ENCODE measurements at regions not wholly inside any gene's neighbourhood (a gene's known extent, or its start where the extent isn't known, plus 50 kb on each side); places are given as distances from the start of the nearest gene placed in this dataset.
A peak's percentile ranks its signal among the peaks of the same experiment; 100 is the strongest.
"Not testable (repeated sequence)": the region's sequence is repeated elsewhere in the genome, so short reads cannot be mapped to it uniquely, and the experiment has no call there.

DNA sequence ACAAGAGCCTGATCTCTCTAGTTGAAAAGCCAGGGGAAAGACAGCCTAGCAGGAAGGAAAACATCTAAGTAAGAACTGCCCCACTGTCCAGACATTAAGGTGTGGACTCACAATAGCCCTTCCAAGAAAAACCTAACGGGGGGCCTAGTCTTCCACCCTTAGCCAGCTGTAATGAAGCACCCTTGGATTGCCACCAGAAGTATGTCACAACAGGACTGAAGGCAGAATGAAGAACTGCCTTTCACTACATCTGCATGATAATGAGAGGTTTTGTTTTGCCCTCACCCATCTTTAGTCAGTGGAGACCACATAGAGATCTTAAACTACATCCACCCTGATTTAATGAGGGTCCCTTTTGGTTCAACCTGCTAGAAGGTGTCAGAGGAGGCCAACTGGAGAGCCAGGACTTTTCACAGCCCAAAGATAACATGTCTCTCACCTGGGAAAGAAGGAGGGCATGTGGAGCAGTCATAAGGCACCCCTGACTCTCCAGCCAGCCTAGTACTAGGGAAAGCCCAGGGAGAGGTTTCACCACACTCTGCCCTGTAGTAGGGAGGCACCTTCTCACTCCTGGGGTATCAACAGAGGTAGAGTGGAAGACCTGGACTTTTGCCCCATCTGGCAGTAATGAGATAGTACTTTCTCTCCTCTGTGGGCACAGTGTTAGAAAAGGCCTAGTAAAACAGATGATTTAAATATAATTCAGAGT, 1017.4 kb upstream of the MANEA start:
- Histone ChIP-seq H3K27me3 (ENCODE audit: control insufficient read depth, insufficient read depth, low read length) (no peaks in the 10 kb centered on the region), H3K36me3 (ENCODE audit: control insufficient read depth, insufficient read depth, low read length) (no peaks in the 10 kb centered on the region), H3K27ac (ENCODE audit: low read depth, low read length) (no peak overlapping the region), H3K4me1 (ENCODE audit: control insufficient read depth, insufficient read depth, low read length) (peaks cover 17% of the 10 kb centered on the region), H3K4me3 (ENCODE audit: low read depth, low read length) (peak overlapping the region; percentile 67; the same call in 1 of the 2 replicates), H3K9ac (ENCODE audit: low read depth, low read length) (0 out of 2 replicates have a peak overlapping the region, but pooled peaks have one; percentile 44), H3K9me3 (ENCODE audit: control insufficient read depth, insufficient read depth, low read length) (no peaks in the 10 kb centered on the region)

DNA sequence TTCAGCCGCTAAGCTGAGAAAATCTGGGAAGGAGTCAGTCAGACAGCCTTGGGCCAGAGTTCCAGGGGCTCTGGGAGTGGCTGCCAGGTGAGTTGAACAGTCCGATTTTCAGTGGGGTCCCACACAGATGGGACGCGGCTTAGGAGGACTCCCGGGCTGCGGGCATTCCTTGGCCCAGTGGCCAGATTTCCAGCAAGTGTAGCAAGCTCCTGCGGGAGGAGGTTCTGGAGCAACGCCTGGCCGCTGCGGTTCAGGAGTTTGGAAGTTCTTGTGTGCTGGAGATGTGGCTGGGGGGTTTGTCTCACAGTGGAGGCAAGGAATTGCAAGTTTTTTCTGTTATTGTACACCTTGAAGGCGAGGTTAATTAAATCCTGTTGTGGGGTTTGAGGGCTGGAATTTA, 1020.1 kb upstream of the MANEA start:
- not testable (repeated sequence) for H3K27ac ChIP-seq (ENCODE audit: low read depth, low read length); H3K36me3 ChIP-seq (ENCODE audit: control insufficient read depth, insufficient read depth, low read length); H3K27me3 ChIP-seq (ENCODE audit: control insufficient read depth, insufficient read depth, low read length); H3K9me3 ChIP-seq (ENCODE audit: control insufficient read depth, insufficient read depth, low read length); H3K9ac ChIP-seq (ENCODE audit: low read depth, low read length)
- Histone ChIP-seq H3K4me1 (ENCODE audit: control insufficient read depth, insufficient read depth, low read length) (peaks cover 24% of the 10 kb centered on the region), H3K4me3 (ENCODE audit: low read depth, low read length) (peak overlapping the region; percentile 41; the same call in 1 of the 2 replicates)

DNA sequence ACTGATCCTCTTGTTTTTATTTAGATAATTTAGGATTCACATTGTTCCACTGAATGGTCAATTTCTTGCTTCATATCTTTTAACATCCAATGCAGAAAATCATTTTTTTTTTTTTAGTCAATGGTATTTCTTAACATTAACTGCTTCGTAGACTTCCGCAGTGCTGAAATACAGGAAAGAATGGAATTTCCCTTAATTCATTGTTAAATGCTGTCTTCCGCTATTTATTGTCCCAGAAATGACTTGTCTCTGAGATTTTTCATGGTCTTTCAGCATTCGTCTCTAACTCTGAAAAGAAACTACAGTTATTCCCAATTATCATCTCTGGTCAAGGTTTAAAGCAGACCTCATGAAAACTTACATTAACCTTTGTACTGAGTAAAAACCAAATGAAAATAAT, 1029.1 kb upstream of the MANEA start:
- Histone ChIP-seq H3K4me1 (ENCODE audit: control insufficient read depth, insufficient read depth, low read length) (0 out of 2 replicates have a peak, but pooled peaks cover 4% of the 10 kb centered on the region), H3K27me3 (ENCODE audit: control insufficient read depth, insufficient read depth, low read length) (no peaks in the 10 kb centered on the region), H3K27ac (ENCODE audit: low read depth, low read length) (no peak overlapping the region), H3K36me3 (ENCODE audit: control insufficient read depth, insufficient read depth, low read length) (peaks cover under 1% of the 10 kb centered on the region; the same call in 1 of the 2 replicates), H3K9ac (ENCODE audit: low read depth, low read length) (no peak overlapping the region), H3K4me3 (ENCODE audit: low read depth, low read length) (no peak overlapping the region), H3K9me3 (ENCODE audit: control insufficient read depth, insufficient read depth, low read length) (no peaks in the 10 kb centered on the region)

DNA sequence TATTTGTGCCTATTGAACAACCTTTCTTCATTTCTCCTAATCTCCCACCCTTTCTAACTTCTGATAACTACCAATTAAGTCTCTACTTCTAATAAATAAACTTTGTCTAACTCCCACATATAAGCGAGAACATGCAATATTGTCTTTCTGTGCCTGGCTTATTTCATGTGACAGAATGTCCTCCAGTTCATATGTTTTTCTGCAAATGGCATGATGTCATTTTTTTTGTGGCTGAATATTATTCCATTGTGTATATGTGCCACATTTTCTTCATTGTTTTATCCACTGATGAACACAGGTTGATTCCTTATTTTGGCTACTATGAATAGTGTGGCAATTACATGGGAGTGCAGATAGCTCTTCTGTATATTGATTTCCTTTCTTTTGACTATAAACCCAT, 1041.5 kb upstream of the MANEA start:
- Histone ChIP-seq H3K27me3 (ENCODE audit: control insufficient read depth, insufficient read depth, low read length) (no peaks in the 10 kb centered on the region), H3K27ac (ENCODE audit: low read depth, low read length) (no peak overlapping the region), H3K9me3 (ENCODE audit: control insufficient read depth, insufficient read depth, low read length) (no peaks in the 10 kb centered on the region), H3K4me3 (ENCODE audit: low read depth, low read length) (no peak overlapping the region), H3K9ac (ENCODE audit: low read depth, low read length) (no peak overlapping the region), H3K4me1 (ENCODE audit: control insufficient read depth, insufficient read depth, low read length) (no peaks in the 10 kb centered on the region), H3K36me3 (ENCODE audit: control insufficient read depth, insufficient read depth, low read length) (no peaks in the 10 kb centered on the region)

DNA sequence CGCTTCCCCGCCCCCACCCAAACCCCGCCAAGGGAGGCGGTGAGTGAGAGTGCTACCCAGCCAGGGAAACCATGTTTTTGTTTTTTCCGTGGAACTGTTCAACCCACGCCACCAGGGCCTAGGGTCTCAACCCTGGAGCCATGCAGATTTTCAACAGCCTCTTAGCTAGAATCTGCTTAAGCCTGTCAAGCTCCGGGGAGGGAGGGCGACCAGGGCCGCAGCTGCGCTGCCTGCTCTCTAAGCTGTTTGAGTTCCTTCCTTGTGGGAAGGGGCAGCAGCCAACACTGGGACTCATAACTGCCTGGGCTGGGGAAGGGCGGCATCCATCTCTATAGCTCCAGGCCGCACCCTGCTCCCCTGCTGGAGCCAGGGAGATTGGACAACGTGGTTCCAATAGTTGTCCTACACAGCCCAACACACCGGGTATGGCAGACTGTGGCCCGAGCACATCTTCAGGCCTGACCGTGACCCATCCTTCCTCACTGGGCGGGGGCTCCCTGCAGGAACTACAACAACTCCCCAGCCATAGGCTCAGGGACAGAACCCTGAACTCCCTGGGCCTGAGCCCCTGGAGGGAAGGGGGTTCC, 1065.7 kb upstream of the MANEA start:
- no peak overlapping the region for H3K27ac ChIP-seq (ENCODE audit: low read depth, low read length)
- no peak overlapping the region for H3K9ac ChIP-seq (ENCODE audit: low read depth, low read length)
- H3K4me3 ChIP-seq (ENCODE audit: low read depth, low read length) = no peak overlapping the region
- no peaks in the 10 kb centered on the region for H3K9me3 ChIP-seq (ENCODE audit: control insufficient read depth, insufficient read depth, low read length)
- H3K4me1 ChIP-seq (ENCODE audit: control insufficient read depth, insufficient read depth, low read length) = no peaks in the 10 kb centered on the region
- H3K27me3 ChIP-seq (ENCODE audit: control insufficient read depth, insufficient read depth, low read length) = no peaks in the 10 kb centered on the region
- no peaks in the 10 kb centered on the region for H3K36me3 ChIP-seq (ENCODE audit: control insufficient read depth, insufficient read depth, low read length)

DNA sequence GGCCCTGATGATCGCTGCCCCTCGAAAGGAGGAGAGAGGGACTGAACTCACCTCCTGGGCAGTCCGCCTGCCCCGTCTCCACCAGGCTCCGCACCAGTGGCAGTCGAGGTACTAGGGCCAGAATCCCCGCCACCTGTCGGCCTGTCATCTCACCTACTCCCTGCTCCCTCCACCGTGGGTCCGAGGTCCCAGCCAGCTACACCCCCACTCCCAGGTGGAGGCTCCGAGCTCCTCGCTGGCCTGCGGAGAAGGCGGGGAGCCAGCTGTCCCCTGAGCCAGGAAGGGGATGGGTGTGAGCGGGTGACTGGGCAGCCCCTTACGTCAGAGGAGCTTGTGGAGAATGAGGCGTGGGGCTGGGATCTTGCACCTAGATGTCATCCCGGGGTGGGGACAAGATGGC, 1066.5 kb upstream of the MANEA start:
- Histone ChIP-seq H3K9me3 (ENCODE audit: control insufficient read depth, insufficient read depth, low read length) (no peaks in the 10 kb centered on the region), H3K4me1 (ENCODE audit: control insufficient read depth, insufficient read depth, low read length) (no peaks in the 10 kb centered on the region), H3K36me3 (ENCODE audit: control insufficient read depth, insufficient read depth, low read length) (no peaks in the 10 kb centered on the region), H3K27me3 (ENCODE audit: control insufficient read depth, insufficient read depth, low read length) (no peaks in the 10 kb centered on the region), H3K4me3 (ENCODE audit: low read depth, low read length) (no peak overlapping the region), H3K27ac (ENCODE audit: low read depth, low read length) (no peak overlapping the region), H3K9ac (ENCODE audit: low read depth, low read length) (no peak overlapping the region)

DNA sequence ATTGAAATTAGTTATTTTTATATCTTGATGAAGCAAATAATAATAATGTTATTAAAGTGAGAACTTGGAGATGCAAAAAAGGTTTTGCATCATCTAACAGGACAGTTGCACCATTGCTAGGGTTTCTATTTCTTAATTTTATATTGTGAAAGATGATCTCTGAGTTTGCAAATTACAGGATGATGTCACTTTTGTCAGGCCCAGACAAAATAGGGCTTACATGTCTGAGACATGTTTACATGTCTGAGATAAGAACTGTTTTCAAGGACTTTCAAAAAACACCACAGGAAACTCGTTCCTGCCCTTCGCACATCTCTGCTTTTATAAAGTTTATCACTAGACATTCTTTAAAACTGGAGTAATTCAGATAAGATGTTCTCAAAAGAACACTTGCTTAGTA, 1075.8 kb upstream of the MANEA start:
- Histone ChIP-seq H3K9ac (ENCODE audit: low read depth, low read length) (no peak overlapping the region), H3K4me1 (ENCODE audit: control insufficient read depth, insufficient read depth, low read length) (no peaks in the 10 kb centered on the region), H3K27ac (ENCODE audit: low read depth, low read length) (no peak overlapping the region), H3K9me3 (ENCODE audit: control insufficient read depth, insufficient read depth, low read length) (no peaks in the 10 kb centered on the region), H3K27me3 (ENCODE audit: control insufficient read depth, insufficient read depth, low read length) (no peaks in the 10 kb centered on the region), H3K4me3 (ENCODE audit: low read depth, low read length) (no peak overlapping the region), H3K36me3 (ENCODE audit: control insufficient read depth, insufficient read depth, low read length) (no peaks in the 10 kb centered on the region)

DNA sequence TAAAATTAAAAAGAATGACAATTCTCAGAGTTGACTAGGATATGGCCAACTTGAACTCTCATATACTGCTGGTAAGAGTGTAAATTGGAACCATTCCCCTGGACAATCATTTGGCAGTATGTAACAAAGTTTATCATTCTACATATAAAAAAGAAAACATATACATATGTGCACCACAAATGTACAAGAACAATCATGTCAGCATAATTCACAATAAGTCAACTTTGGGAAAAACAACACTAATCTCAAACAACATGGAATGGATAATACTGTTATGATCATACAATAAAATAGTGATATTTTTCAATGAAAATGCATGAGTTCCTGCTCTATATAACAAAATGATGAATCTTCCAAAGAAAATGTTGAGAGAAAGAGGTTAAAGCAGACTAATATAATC, 1078.7 kb upstream of the EPHA7 start:
- Histone ChIP-seq H3K9ac (ENCODE audit: low read depth, low read length) (no peak overlapping the region), H3K4me3 (ENCODE audit: low read depth, low read length) (no peak overlapping the region), H3K9me3 (ENCODE audit: control insufficient read depth, insufficient read depth, low read length) (no peaks in the 10 kb centered on the region), H3K27ac (ENCODE audit: low read depth, low read length) (no peak overlapping the region), H3K36me3 (ENCODE audit: control insufficient read depth, insufficient read depth, low read length) (no peaks in the 10 kb centered on the region), H3K27me3 (ENCODE audit: control insufficient read depth, insufficient read depth, low read length) (no peaks in the 10 kb centered on the region), H3K4me1 (ENCODE audit: control insufficient read depth, insufficient read depth, low read length) (no peaks in the 10 kb centered on the region)

DNA sequence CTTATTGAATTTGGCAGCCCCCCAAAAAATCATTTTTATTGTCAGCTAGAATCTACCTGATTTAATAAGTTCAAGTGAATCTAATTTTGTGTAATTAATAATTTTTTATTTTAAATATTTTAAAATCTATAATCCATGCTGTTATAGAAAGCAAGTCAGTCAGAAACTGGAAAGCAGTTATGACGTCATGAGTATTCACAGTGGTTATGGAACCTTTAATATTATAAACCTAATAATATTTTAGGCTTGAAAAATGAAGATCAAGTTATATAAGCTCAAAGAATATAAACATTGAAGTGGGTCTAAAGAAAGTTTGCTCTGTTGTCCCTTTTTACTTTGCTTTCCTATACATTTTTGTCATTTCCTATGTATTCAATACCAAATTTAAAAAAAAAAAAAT, 1075.1 kb upstream of the EPHA7 start:
- no peaks in the 10 kb centered on the region for H3K27me3 ChIP-seq (ENCODE audit: control insufficient read depth, insufficient read depth, low read length)
- no peak overlapping the region for H3K4me3 ChIP-seq (ENCODE audit: low read depth, low read length)
- no peaks in the 10 kb centered on the region for H3K4me1 ChIP-seq (ENCODE audit: control insufficient read depth, insufficient read depth, low read length)
- H3K27ac ChIP-seq (ENCODE audit: low read depth, low read length) = no peak overlapping the region
- H3K9ac ChIP-seq (ENCODE audit: low read depth, low read length) = no peak overlapping the region
- H3K9me3 ChIP-seq (ENCODE audit: control insufficient read depth, insufficient read depth, low read length) = no peaks in the 10 kb centered on the region
- H3K36me3 ChIP-seq (ENCODE audit: control insufficient read depth, insufficient read depth, low read length) = no peaks in the 10 kb centered on the region

DNA sequence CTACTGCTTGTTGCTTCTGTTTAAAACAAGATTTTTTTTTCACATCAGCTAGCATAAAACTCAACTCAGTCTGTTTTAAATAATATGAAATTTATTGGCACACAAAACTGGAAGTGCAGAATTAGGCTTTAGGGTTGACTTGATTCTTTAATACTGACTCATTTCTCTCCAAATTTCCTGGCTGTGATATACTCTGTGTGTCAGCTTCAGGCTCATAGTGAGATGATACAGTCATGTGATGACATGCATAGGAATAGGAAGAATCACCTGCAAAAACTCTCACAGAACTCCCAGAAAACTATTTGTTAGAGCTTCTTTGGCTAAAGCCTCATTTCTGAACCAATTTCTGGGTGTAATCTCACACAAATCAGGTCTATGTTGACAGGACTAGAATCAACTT, 1068.0 kb upstream of the EPHA7 start:
- H3K9me3 ChIP-seq (ENCODE audit: control insufficient read depth, insufficient read depth, low read length) = no peaks in the 10 kb centered on the region
- no peak overlapping the region for H3K27ac ChIP-seq (ENCODE audit: low read depth, low read length)
- H3K4me3 ChIP-seq (ENCODE audit: low read depth, low read length) = no peak overlapping the region
- peaks cover 10% of the 10 kb centered on the region; the same call in 1 of the 2 replicates for H3K4me1 ChIP-seq (ENCODE audit: control insufficient read depth, insufficient read depth, low read length)
- no peaks in the 10 kb centered on the region for H3K36me3 ChIP-seq (ENCODE audit: control insufficient read depth, insufficient read depth, low read length)
- no peak overlapping the region for H3K9ac ChIP-seq (ENCODE audit: low read depth, low read length)
- H3K27me3 ChIP-seq (ENCODE audit: control insufficient read depth, insufficient read depth, low read length) = no peaks in the 10 kb centered on the region

DNA sequence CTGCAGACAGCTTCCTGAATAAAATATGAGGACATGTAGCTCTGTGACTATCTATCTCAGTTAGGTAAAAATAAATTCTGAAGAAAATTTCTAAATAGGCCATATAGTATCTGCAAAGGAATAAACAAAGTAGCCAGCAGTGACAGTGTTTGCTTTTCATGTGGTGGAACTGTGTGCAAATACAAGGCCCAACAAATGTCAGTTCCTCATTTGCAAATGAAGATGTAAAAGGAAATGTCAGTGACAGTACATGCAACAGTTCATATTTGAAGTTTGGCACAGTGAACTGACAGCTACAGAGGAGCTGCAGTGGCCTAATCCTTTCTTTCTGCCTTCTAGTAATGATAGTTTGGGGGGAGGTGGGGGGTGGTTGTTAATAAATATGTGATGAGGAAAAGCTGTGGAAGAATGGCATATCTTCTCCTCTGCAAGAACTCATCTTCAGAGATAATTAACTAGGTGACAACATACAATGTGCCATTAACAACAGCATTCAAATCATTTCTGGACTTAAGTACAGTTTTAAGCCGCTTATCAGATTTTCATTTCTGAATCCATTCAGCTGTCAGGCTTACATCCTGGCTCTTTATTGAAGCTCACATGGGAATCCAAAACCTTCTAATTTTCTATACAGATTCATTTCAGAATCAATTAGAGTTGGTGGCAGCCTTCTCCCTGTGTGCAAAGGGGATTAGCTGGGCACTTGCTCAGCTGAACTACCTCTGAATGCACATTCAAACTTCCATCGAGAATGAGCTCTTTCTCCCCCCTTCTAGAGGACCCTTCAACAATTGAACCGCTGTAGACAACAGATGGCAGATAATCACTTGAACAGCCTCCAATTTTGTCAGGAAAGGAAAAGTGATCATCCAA, 1059.0 kb upstream of the EPHA7 start:
- Histone ChIP-seq H3K4me3 (ENCODE audit: low read depth, low read length) (no peak overlapping the region), H3K4me1 (ENCODE audit: control insufficient read depth, insufficient read depth, low read length) (no peaks in the 10 kb centered on the region), H3K27me3 (ENCODE audit: control insufficient read depth, insufficient read depth, low read length) (no peaks in the 10 kb centered on the region), H3K9ac (ENCODE audit: low read depth, low read length) (no peak overlapping the region), H3K27ac (ENCODE audit: low read depth, low read length) (no peak overlapping the region), H3K36me3 (ENCODE audit: control insufficient read depth, insufficient read depth, low read length) (no peaks in the 10 kb centered on the region), H3K9me3 (ENCODE audit: control insufficient read depth, insufficient read depth, low read length) (no peaks in the 10 kb centered on the region)

All from HUES48 (cell line).